ENCODE measurements at regions not wholly inside any gene's neighbourhood (a gene's known extent, or its start where the extent isn't known, plus 50 kb on each side); places are given as distances from the start of the nearest gene placed in this dataset.
A peak's percentile ranks its signal among the peaks of the same experiment; 100 is the strongest.

- Mint-ChIP-seq H3K4me3 (no peak overlapping the region), H3K27me3 (ENCODE audit: low read depth) (no peaks in the 10 kb centered on the region), H3K36me3 (ENCODE audit: low read depth) (no peaks in the 10 kb centered on the region), H3K4me1 (peaks cover 30% of the 10 kb centered on the region), H3K27ac (ENCODE audit: unreplicated experiment) (no peak overlapping the region), H3K9me3 (peaks cover 3% of the 10 kb centered on the region)
- TF ChIP-seq CTCF (conservative IDR thresholded peaks at IDR 0.05): no peak
- DNase-seq (ENCODE audit: low read depth, low spot score): no peak
Observed at GRCh38 chr2:15840148-15840547, 100.2 kb upstream of the MYCN start.

- H3K27ac Mint-ChIP-seq (ENCODE audit: unreplicated experiment): no peak overlapping the region
- no peak for DNase-seq (ENCODE audit: low read depth, low spot score)
- no peaks in the 10 kb centered on the region for H3K27me3 Mint-ChIP-seq (ENCODE audit: low read depth)
- H3K9me3 Mint-ChIP-seq: no peaks in the 10 kb centered on the region
- H3K36me3 Mint-ChIP-seq (ENCODE audit: low read depth): no peaks in the 10 kb centered on the region
- H3K4me1 Mint-ChIP-seq: peaks cover 34% of the 10 kb centered on the region
- no peak for TF ChIP-seq CTCF (conservative IDR thresholded peaks at IDR 0.05)
- H3K4me3 Mint-ChIP-seq: no peak overlapping the region
Observed at GRCh38 chr2:15840969-15841368, 99.4 kb upstream of the MYCN start.

- no peak for DNase-seq (ENCODE audit: low read depth, low spot score)
- TF ChIP-seq CTCF (conservative IDR thresholded peaks at IDR 0.05): no peak
- H3K27me3 Mint-ChIP-seq (ENCODE audit: low read depth): no peaks in the 10 kb centered on the region
- H3K4me3 Mint-ChIP-seq: no peak overlapping the region
- H3K4me1 Mint-ChIP-seq: peaks cover 31% of the 10 kb centered on the region
- peak overlapping the region; percentile 29 for H3K27ac Mint-ChIP-seq (ENCODE audit: unreplicated experiment)
- no peaks in the 10 kb centered on the region for H3K36me3 Mint-ChIP-seq (ENCODE audit: low read depth)
- H3K9me3 Mint-ChIP-seq: no peaks in the 10 kb centered on the region
Observed at GRCh38 chr2:15841776-15842560, 98.4 kb upstream of the MYCN start.

GRCh38 chr2:15842758-15843666 lies 97.3 kb upstream of the MYCN start:
- peak; percentile 26 for DNase-seq (ENCODE audit: low read depth, low spot score)
- Mint-ChIP-seq H3K27ac (ENCODE audit: unreplicated experiment) (peak overlapping the region; percentile 29), H3K4me3 (peak overlapping the region; percentile 50), H3K4me1 (peaks cover 31% of the 10 kb centered on the region), H3K9me3 (no peaks in the 10 kb centered on the region), H3K27me3 (ENCODE audit: low read depth) (no peaks in the 10 kb centered on the region), H3K36me3 (ENCODE audit: low read depth) (no peaks in the 10 kb centered on the region)
- TF ChIP-seq CTCF (conservative IDR thresholded peaks at IDR 0.05): no peak

GRCh38 chr2:15844211-15844801 lies 96.0 kb upstream of the MYCN start:
- TF ChIP-seq CTCF (conservative IDR thresholded peaks at IDR 0.05): no peak
- Mint-ChIP-seq H3K4me1 (peaks cover 31% of the 10 kb centered on the region), H3K27me3 (ENCODE audit: low read depth) (no peaks in the 10 kb centered on the region), H3K9me3 (no peaks in the 10 kb centered on the region), H3K27ac (ENCODE audit: unreplicated experiment) (no peak overlapping the region), H3K36me3 (ENCODE audit: low read depth) (no peaks in the 10 kb centered on the region), H3K4me3 (no peak overlapping the region)
- no peak for DNase-seq (ENCODE audit: low read depth, low spot score)

Data from neural crest cell (in vitro differentiated cells).